ENCODE measurements at regions not wholly inside any gene's neighbourhood (a gene's known extent, or its start where the extent isn't known, plus 50 kb on each side); places are given as distances from the start of the nearest gene placed in this dataset.

GRCh38 chr2:419687-420317, 131.9 kb upstream of the ALKAL2 start (continued):
- TF ChIP-seq, protein P1, sequence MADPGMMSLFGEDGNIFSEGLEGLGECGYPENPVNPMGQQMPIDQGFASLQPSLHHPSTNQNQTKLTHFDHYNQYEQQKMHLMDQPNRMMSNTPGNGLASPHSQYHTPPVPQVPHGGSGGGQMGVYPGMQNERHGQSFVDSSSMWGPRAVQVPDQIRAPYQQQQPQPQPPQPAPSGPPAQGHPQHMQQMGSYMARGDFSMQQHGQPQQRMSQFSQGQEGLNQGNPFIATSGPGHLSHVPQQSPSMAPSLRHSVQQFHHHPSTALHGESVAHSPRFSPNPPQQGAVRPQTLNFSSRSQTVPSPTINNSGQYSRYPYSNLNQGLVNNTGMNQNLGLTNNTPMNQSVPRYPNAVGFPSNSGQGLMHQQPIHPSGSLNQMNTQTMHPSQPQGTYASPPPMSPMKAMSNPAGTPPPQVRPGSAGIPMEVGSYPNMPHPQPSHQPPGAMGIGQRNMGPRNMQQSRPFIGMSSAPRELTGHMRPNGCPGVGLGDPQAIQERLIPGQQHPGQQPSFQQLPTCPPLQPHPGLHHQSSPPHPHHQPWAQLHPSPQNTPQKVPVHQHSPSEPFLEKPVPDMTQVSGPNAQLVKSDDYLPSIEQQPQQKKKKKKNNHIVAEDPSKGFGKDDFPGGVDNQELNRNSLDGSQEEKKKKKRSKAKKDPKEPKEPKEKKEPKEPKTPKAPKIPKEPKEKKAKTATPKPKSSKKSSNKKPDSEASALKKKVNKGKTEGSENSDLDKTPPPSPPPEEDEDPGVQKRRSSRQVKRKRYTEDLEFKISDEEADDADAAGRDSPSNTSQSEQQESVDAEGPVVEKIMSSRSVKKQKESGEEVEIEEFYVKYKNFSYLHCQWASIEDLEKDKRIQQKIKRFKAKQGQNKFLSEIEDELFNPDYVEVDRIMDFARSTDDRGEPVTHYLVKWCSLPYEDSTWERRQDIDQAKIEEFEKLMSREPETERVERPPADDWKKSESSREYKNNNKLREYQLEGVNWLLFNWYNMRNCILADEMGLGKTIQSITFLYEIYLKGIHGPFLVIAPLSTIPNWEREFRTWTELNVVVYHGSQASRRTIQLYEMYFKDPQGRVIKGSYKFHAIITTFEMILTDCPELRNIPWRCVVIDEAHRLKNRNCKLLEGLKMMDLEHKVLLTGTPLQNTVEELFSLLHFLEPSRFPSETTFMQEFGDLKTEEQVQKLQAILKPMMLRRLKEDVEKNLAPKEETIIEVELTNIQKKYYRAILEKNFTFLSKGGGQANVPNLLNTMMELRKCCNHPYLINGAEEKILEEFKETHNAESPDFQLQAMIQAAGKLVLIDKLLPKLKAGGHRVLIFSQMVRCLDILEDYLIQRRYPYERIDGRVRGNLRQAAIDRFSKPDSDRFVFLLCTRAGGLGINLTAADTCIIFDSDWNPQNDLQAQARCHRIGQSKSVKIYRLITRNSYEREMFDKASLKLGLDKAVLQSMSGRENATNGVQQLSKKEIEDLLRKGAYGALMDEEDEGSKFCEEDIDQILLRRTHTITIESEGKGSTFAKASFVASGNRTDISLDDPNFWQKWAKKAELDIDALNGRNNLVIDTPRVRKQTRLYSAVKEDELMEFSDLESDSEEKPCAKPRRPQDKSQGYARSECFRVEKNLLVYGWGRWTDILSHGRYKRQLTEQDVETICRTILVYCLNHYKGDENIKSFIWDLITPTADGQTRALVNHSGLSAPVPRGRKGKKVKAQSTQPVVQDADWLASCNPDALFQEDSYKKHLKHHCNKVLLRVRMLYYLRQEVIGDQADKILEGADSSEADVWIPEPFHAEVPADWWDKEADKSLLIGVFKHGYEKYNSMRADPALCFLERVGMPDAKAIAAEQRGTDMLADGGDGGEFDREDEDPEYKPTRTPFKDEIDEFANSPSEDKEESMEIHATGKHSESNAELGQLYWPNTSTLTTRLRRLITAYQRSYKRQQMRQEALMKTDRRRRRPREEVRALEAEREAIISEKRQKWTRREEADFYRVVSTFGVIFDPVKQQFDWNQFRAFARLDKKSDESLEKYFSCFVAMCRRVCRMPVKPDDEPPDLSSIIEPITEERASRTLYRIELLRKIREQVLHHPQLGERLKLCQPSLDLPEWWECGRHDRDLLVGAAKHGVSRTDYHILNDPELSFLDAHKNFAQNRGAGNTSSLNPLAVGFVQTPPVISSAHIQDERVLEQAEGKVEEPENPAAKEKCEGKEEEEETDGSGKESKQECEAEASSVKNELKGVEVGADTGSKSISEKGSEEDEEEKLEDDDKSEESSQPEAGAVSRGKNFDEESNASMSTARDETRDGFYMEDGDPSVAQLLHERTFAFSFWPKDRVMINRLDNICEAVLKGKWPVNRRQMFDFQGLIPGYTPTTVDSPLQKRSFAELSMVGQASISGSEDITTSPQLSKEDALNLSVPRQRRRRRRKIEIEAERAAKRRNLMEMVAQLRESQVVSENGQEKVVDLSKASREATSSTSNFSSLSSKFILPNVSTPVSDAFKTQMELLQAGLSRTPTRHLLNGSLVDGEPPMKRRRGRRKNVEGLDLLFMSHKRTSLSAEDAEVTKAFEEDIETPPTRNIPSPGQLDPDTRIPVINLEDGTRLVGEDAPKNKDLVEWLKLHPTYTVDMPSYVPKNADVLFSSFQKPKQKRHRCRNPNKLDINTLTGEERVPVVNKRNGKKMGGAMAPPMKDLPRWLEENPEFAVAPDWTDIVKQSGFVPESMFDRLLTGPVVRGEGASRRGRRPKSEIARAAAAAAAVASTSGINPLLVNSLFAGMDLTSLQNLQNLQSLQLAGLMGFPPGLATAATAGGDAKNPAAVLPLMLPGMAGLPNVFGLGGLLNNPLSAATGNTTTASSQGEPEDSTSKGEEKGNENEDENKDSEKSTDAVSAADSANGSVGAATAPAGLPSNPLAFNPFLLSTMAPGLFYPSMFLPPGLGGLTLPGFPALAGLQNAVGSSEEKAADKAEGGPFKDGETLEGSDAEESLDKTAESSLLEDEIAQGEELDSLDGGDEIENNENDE (IDR thresholded peaks at IDR 0.05; ENCODE audit: insufficient replicate concordance, low read length) = no peak
- TF ChIP-seq SAP30 (IDR thresholded peaks at IDR 0.05; ENCODE audit: insufficient read depth, insufficient replicate concordance, low read length) (no peak), POLR2AphosphoS5 (IDR thresholded peaks at IDR 0.05; ENCODE audit: low read depth, low read length) (no peak), RNF2 (IDR thresholded peaks at IDR 0.05; ENCODE audit: borderline replicate concordance, low read depth, low read length, missing control alignments, poor library complexity, severe bottlenecking) (no peak), RFX5 (IDR thresholded peaks at IDR 0.05; ENCODE audit: borderline replicate concordance, low read depth, low read length) (no peak), CHD1 (IDR thresholded peaks at IDR 0.05; ENCODE audit: low read depth, low read length) (no peak), SP1 (IDR thresholded peaks at IDR 0.05; ENCODE audit: low read depth, low read length) (no peak), CEBPB (IDR thresholded peaks at IDR 0.05; ENCODE audit: low read depth, low read length) (no peak), GTF2F1 (IDR thresholded peaks at IDR 0.05; ENCODE audit: borderline replicate concordance, low read depth, low read length) (no peak)
